HG02981 (cell line): ENCODE measurements at regions not wholly inside any gene's neighbourhood (a gene's known extent, or its start where the extent isn't known, plus 50 kb on each side); places are given as distances from the start of the nearest gene placed in this dataset.
"Not testable (repeated sequence)": the region's sequence is repeated elsewhere in the genome, so short reads cannot be mapped to it uniquely, and the experiment has no call there.

ENCODE experiments used
- ATAC-seq: cut with Tn5 transposase; IDR thresholded peaks from one replicate; pipeline ENCODE4 v1.9.1; 2021; ENCODE audit warnings: mild to moderate bottlenecking, moderate library complexity; ENCODE audit not compliant: unreplicated experiment

DNA sequence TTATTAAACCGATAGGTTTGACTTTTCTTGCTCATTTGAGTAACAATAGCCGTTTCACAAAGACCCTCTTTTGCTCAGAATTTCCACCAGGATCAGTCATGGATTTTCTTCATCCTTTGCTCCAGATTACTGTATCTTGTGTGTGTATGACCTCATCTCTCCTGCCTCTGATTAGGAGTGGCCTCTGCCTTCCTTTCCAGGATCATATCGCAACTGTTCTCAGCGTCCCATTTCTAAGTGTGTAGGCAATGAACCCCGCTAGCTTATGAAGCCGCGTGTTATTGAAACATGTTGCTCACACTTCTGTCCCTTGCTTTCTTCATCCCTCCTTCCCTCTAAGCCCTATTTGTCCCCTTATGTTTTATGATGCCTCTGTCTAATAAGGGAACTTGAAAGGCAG is 169.8 kb upstream of the RPS23 start:
- no peak for ATAC-seq

DNA sequence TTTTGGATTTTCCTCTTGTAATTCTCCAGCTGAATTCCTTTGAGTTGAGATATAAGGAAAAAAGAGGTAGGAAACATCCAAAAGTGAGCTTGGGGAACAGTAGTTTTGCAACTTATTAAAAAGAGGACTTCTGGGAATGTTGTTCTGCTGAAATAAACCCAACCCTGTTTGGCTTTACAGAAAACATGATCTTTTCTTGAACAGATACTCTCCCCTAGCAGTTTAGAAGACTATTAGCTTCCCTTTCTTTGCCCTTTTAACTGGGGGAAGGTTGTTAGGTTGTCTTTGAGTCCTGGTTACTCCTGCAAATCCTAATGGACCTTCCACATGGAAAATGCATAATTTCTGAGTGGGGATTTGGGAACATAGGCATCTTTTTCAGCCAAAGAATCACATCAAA is 168.7 kb upstream of the RPS23 start:
- no peak for ATAC-seq

DNA sequence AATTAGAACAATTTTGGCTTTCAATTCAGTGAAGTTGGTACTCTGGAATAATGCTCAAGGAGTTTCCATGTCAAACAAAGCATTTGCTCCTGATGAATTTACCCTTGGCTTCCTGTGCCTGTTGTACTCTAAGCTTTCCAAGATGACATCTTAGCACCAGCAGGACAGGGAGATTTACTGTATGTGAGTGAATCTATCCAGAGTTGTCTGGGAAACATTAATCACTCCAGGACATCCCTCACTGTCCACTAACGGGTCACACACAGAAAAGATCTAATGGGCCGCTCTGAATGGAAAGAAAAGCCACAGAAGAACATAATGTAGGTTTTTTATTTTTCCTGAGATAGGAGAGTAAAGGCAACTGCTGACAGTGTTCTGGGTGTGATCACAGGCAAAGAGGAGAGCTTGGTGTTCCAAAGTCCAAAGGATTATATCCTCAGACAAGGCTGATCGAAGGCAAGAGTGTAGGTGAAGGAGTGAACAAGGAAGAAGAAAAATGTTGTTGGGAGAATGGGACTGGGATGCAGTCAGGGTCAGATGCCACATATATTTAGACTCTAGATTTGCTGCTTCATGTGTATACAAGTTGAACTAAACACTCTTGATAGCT is 167.7 kb upstream of the RPS23 start:
- ATAC-seq: no peak

DNA sequence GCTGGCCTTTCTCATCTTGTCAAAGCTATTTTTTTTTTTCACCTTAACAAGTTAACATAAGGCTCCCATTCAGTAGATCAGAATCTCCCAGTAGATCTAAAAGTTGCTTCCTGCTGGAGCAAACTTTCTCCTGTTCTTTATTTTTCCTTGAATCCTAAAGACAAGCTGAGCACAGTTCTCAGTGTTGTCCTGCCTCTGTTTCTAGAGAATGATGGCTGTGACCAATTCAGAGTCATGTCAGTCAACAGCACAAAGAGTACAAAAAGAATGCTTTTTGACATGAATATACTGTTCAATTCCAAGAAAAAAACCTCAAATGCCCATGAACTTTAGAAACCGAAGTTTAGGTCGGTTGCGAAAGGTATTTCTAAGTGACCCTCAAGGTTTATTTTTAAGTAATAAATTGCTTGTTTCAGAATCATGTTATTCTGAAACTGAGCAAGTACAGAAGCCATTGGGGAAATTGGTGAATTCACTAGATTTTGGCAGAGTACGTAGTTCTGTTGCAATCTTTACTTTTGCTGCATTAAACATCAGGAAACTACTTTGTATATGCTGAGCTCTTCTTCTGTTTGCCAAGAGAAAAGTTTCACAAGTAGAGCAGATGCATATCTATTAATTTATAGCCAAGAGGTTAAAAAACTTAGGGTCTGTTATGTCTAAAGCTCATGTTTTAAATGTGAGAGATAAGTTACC is 161.7 kb upstream of the RPS23 start:
- ATAC-seq: no peak

DNA sequence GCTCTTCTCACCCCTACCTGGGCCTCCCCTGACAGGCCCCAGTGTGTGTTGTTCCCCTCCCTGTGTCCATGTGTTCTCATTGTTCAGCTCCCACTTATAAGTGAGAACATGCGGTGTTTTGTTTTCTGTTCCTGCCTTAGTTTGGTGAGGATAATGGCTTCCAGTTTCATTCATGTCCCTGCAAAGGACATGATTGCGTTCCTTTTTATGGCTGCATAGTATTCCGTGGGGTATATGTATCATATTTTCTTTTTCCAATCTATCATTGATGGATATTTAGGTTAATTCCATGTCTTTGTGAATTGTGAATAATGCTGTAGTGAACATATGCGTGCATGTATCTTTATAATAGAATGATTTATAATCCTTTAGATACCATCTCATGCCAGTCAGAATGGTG is 159.4 kb upstream of the RPS23 start:
- not testable (repeated sequence) for ATAC-seq

DNA sequence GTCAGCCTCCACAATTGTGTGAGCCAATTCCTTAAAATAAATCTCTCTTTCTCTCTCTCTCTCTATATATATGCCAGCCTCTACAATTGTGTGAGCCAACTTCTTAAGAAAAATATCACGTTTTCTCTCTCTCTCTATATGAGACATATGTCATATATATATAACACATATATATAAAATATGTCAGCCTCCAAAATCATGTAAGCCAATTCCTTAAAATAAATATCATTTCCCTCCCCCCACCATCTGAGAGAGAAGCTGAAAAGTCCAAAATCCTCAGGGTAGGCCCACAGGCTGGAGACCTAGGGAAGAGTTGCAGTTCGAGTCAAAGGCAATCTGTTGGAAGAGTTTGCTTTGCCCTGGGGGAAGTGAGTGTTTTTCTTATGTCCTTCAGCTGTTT is 158.1 kb upstream of the RPS23 start:
- no peak for ATAC-seq

DNA sequence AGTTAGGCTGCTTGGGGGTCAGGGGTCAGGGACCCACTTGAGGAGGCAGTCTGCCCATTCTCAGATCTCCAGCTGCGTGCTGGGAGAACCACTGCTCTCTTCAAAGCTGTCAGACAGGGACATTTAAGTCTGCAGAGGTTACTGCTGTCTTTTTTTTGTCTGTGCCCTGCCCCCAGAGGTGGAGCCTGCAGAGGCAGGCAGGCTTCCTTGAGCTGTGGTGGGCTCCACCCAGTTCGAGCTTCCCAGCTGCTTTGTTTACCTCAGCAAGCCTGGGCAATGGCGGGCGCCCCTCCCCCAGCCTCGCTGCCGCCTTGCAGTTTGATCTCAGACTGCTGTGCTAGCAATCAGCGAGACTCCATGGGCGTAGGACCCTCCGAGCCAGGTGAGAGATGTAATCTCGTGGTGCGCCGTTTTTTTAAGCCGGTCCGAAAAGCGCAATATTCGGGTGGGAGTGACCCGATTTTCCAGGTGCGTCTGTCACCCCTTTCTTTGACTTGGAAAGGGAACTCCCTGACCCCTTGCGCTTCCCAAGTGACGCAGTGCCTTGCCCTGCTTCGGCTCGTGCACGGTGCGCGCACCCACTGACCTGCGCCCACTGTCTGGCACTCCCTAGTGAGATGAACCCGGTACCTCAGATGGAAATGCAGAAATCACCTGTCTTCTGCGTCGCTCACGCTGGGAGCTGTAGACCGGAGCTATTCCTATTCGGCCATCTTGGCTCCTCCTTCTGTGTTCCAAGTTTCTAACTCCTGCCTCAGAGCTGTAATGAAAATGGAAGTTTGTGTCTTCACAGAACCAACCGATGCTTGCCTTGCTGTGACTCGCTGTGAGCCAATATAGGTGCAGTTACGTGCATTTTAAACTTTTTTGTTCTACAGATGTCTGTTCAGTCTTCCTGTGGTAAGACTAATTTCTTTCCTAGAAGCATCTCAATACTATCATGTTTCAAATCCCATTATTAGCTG is 156.8 kb upstream of the RPS23 start:
- ATAC-seq: not testable (repeated sequence)

DNA sequence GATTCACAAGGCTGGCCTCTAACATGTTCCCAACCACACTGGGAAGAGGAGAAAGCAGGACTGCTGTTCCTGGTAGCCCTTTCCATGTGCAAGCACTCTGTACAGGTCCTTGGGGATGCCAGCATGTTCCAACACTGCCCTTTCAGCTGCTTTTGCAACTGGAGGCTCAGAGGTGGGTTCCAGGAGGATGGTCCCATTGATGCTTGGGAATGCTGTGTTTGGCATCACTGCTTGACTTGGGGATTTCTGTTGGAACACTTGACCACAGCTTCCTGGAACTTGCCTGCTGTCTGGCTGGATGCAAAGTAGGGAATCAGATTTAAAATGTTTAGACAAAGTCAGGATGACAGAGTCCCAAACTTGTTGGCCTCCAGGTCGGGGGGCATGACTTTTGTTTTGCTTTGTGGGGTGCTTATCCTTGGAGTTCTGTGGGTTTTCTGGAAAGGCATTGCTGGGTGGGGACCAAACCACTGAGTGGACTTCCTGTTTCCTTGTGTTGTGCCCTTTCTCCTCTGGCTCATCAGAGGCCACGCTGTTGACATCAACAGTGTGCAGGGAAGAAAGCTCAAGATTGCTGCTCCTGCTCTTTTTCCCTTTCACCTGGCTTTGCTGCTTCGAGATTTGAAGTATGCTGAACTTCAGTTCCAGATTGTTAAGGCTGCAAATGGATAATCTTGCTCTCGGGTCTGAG is 148.5 kb upstream of the RPS23 start:
- ATAC-seq: no peak

DNA sequence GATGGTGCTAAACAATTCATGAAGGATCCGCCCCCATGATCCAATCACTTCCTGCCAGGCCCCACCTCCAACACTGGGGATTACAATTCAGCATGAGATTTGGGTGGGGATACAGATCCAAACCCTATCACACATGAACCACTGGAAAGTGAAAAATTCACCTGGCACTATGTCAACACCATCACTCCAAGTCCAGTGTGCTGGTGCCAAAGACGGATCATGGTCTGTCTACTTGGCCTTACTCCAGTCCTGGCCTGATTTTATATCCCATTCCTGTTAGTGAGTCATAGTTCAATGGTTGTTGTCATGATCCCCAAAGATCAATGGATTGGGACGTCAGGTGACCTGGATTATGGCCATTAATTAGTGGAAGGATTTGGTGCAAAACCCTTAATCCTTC is 147.4 kb upstream of the RPS23 start:
- ATAC-seq: no peak

DNA sequence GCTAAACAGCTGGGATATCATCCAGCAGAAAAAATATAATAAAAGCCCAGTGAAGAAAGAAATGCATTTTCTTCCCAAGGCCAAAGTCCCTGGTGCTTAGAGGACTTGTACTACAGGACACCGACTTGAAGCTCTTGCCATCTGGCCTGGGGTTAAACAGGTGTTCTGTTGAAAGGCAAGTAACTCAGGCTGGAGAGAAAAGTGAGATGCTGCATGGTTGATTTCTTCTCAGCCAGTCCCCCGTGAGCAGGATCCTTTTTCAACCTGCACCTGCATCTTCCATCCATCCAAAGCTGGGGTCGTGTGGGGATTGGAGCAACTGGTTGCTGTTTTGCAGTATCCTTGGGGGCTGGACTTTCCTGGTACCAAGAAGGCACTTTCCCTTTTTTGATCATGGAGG is 146.1 kb upstream of the RPS23 start:
- no peak for ATAC-seq

DNA sequence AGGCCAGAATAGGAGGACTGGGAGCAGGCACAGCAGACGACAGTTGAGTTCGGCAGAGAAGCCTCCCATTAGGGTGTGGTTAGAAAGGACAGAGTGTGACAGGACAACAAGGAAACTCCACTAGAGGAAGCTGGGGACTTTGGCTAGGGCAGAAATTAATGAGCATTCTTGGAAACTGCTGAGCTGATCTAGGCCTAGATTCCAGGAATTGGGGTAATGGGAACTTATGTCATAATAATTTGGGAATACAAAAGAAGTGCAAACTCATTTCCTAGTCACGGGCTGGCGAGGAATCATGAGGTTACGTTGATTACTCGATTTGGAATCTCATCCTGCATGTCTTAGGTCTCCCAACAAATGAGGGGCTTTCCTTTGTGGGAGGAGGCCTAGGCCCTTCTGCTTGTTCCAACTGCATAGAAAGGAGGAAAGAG is 144.6 kb upstream of the RPS23 start:
- ATAC-seq: no peak

DNA sequence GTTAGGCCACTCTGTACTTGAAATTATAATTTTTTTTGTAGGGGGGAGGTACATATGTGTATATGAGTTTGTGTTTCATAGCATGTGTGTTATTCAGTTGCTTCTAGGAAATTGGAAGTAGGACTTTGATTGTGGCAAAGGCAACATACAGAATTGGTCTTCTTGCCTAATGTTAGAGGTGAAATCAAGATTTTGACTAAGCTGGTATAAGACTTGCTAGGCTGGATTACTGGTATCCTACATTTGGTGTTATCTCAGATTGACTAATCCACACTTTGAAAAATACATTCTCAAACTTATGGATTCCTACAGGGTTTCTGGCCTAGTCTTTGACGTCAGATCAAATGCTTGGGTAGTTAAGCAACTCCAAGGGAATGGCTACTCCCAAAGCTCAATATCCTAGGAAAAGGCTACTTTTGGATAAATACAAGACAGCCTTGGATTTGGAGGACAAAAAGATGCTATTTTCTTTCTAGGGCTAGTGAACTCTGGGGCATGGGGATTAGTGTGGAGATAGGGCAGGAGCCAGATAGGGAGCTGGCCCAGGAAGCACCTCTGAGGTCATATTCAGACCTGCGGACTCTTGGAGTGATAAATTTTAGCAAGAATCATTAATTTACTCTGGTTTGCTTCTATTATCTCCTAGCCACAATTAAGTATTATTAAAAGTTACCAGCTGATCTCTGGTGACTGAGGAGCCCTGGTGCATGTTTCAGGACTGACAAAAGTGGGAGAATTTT is 144.0 kb upstream of the RPS23 start:
- ATAC-seq: no peak

DNA sequence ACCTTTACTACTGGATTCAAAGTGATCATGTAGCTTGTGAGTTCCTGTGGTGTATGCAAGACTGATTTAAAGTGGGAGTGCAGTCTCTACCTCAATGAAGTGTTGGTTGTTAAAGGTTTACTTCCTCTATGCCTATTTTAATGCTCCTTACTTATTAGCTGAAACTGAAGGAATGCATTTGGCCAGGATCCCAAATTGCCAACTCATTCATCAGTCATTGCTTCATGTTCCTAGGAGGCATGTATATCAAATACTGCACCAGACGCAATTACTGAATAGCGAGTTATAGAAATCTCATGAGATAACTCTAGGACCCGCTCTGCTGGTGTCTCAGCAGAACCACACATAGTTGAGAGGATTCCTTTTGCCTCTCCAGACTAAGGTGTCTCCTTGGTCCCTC is 143.0 kb upstream of the RPS23 start:
- no peak for ATAC-seq

DNA sequence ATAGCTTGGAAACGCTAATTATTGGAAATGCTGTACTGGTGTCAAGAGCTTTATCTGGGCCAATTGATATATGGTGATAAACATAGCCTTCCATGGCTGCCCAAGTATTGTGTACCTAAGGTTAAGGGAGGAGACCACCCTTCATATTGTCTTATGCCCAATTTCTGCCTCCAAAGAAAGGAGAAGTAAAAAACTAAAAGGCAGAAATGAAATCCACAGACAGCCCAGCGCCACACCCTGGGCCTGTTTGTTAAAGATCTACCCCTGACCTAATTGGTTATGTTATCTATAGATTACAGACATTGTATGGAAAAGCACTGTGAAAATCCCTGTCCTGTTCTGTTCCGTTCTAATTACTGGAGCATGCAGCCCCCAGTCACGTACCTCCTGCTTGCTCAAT is 142.4 kb upstream of the RPS23 start:
- ATAC-seq: not testable (repeated sequence)

DNA sequence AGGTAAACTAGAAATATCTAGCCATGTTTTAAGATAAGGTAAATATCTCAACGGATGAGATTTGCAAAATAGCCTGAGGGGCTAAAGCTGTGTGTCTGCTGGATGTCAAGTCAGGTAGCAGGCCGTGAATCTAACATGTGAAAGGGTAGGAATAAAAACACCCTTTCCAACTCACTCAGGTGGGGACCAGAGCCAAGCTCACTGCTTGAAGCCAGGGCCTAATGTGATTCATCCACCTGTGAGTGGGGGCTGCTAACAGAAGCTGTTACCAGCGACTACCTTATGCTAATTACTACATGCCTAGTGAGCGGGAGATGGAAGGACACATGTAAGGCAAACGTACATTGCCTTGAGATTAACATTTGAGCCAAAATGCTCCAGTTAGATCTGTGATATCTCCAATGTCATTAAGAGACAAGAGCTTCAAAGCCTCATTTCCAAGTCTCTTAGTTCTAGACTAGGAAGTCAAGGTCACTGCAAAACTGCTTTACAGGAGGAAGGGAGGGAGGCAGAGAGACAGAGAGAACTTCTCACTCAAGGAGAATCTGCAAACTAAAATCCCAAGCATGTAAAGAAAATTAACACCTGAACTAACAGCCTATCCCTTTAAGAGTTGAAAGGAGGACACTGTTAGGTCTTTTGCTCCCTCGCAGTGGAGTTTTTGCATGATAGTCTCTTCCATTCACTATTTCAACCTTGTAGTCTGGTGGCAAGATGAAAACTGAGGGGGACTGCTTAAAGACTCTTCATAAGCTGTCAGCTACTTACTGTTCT is 141.6 kb upstream of the RPS23 start:
- ATAC-seq: no peak

DNA sequence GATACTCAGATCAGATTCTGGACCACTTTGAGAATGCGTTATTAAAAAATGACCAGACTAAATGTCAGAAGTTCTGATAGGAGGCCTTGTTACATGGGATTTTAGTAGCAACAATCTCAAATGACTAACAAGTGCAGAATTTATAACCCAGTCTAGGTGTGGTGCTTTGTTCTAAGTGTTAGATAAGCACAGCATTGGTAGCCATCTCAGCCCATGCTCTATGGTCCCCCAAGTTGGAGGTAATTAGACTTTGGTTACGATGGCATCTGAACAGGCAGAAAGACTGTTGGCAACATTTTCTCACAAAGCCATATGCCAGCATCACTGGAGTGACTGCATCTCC is 140.4 kb upstream of the RPS23 start:
- ATAC-seq: no peak

DNA sequence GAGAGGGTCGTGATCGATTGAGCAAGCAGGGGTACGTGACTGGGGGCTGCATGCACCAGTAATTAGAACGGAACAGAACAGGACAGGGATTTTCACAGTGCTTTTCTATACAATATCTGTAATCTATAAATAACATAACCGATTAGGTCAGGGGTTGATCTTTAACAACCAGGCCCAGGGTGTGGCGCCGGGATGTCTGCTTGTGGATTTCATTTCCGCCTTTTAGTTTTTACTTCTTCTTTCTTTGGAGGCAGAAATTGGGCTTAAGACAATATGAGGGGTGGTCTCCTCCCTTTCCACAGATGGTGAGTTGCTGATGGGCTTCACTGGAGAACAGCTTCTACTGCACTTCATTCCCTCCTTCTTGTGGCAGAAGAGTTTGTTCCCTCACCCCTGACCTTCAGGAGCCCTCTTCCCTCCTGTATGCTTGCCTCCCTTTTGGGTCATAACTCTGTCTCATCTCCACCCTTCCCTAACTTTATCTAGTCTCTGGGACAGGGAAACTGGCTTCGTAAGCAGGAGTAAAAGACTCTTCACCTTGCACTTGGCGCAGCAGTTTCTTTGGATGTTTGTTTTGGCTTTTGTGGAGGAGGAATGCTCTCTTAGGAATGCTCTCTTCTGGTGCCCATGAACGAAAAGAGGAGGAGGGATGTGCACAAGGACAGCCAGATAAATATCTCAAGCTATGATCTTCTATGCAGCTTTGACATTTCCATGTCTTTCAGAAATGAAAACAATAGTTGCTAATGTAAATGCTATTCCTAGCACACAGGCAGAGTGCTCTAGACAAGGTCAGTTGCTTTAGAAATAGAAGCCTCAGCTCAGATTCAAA is 139.8 kb upstream of the RPS23 start:
- ATAC-seq: no peak

DNA sequence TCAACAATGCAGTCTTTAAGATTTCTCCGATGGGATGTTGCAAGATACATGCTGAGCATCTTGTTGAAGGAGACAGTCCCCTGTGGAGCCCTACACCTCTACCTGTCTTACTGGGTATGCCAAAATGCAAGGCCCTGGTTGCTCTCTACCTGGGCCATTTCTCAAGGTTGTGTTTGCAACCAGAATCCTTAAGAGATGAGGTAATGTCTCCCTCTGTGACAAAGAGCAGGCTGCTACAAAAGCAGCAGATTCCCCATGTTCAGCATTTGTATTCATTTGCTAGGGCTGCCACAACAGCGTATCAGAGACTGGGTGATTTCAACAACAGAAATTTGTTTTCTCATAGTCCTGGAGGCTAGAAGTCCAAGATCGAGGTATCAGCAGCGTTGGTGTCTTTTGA is 138.4 kb upstream of the RPS23 start:
- ATAC-seq: no peak

DNA sequence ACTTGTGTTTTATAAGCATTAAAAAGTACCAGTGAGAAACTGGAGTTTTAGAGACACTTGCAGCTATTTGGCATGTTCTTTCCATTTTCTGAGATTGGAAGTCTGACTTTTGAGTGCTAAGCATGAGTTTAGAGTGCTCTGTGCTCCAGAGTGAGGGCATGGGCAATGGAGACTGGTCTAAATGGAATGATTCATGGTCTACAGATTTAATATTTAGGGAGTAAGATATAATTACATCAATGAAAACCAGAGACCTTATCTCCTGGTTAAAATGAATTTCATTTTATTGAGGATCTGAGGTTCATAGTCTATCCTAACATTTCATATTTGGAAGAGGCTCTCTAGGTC is 135.9 kb upstream of the RPS23 start:
- no peak for ATAC-seq
